ENCODE measurements at regions not wholly inside any gene's neighbourhood (a gene's known extent, or its start where the extent isn't known, plus 50 kb on each side); places are given as distances from the start of the nearest gene placed in this dataset.
"Not testable (repeated sequence)": the region's sequence is repeated elsewhere in the genome, so short reads cannot be mapped to it uniquely, and the experiment has no call there.

DNA sequence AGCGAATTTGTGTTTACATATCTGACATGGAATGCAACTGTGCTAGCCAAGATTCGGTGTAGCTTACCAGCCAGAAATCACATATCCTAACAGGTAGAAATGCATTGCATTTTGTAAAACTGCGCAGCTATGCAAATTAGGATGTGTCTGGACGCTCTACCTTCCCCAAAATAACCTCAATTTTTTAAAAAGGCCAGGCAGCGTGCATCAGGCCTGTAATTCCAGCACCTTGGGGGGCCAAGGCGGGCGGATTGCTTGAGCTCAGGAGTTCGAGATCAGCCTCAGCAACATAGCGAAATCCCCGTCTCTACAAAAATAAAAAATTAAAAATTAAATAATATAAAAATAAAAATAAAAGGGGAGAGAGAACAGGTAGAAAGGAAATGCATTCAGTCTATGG lies 305.0 kb downstream of the TYW1 start:
- no peaks in the 10 kb centered on the region for H3K9me3 ChIP-seq (ENCODE audit: control insufficient read depth in 2 of 2, insufficient read depth in 1 of 2, low read depth in 1 of 2, low read length in 1 of 2)
- WGBS, 3 donors = 36 to 43% (median 37%) methylated on average over 10 of the region's 10 CpGs
- FAIRE-seq (no peak), DNase-seq (peak in 1 of 2 donors; percentile 5)
- H3K4me3 ChIP-seq (ENCODE audit: low read depth in 1 of 3, low read length in 3 of 3) = peak overlapping the region; percentile 51 to 76 (median 73)
- peak overlapping the region; percentile 87 to 95 (median 91) for H3K27ac ChIP-seq (ENCODE audit: low read depth in 1 of 3, low read length in 2 of 3)
- peaks cover 0 to 13% (median 0%) of the 10 kb centered on the region in 3 donors for H3K36me3 ChIP-seq (ENCODE audit: control insufficient read depth in 3 of 3, insufficient read depth in 2 of 3, low read depth in 1 of 3, low read length in 3 of 3)
- no peaks in the 10 kb centered on the region for H3K27me3 ChIP-seq (ENCODE audit: control insufficient read depth in 3 of 3, insufficient read depth in 3 of 3, low read length in 3 of 3)
- peaks cover 0 to 6% (median 2%) of the 10 kb centered on the region in 3 donors for H3K4me1 ChIP-seq (ENCODE audit: control insufficient read depth in 3 of 3, insufficient read depth in 2 of 3, low read depth in 1 of 3, low read length in 2 of 3)

DNA sequence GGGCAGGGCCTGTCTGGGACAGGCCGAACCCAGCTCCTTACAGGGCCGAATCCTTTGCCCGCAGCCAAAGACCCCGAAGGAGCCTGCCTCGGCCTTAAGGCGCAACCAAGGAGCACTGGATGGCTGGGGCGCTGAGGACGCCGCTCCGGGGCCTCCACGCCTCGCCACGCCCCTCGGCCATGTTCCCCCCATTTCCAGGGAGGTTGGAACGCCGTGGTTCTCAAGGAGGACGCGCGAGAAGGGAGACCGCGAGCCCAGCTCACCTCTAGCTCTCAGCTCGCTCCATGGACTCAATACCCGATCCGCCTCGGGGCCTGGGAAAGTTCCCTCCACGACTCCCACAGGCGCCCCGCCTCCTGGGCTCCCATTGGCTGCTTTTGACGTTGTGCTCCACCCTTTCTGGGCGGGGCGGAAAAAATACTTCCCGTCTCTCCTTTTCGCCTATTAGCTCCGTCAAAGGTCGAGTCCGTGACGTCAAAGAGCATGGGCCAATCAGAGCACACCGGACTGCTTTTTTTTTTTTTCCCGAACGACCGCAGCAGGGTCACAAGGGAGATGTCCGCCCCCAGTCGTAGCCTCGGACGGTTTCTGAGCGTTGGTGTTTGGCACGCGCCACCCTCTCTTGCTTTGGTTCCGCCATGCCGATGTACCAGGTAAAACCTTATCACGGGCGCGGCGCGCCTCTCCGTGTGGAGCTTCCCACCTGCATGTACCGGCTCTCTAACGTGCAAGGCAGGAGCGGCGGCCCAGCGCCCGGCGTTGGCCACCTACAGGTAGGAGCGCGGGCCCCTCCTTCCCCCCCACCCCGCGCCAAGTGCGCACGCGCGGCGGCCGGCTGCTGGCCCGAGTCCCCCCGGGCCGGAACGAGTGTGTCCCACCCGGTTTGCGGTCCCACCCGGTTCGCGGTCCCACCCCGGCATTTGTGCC lies 305.7 kb downstream of the TYW1 start:
- H3K27ac ChIP-seq (ENCODE audit: low read depth in 1 of 3, low read length in 2 of 3) = peak overlapping the region; percentile 92 to 95 (median 95)
- 0 to 1% (median 0%) methylated on average over 67 to 83 of the region's 83 CpGs for whole genome bisulfite sequencing, 3 donors
- H3K4me1 ChIP-seq (ENCODE audit: control insufficient read depth in 3 of 3, insufficient read depth in 2 of 3, low read depth in 1 of 3, low read length in 2 of 3) = peaks cover 0 to 6% (median 2%) of the 10 kb centered on the region in 3 donors
- FAIRE-seq = no peak
- DNase-seq = peak; percentile 100
- no peaks in the 10 kb centered on the region for H3K9me3 ChIP-seq (ENCODE audit: control insufficient read depth in 2 of 2, insufficient read depth in 1 of 2, low read depth in 1 of 2, low read length in 1 of 2)
- peak overlapping the region; percentile 51 to 84 (median 76) for H3K4me3 ChIP-seq (ENCODE audit: low read depth in 1 of 3, low read length in 3 of 3)
- H3K36me3 ChIP-seq (ENCODE audit: control insufficient read depth in 3 of 3, insufficient read depth in 2 of 3, low read depth in 1 of 3, low read length in 3 of 3) = peaks cover 0 to 18% (median 0%) of the 10 kb centered on the region in 3 donors
- no peaks in the 10 kb centered on the region for H3K27me3 ChIP-seq (ENCODE audit: control insufficient read depth in 3 of 3, insufficient read depth in 3 of 3, low read length in 3 of 3)

GRCh38 chr7:67304846-67305245 lies 308.2 kb downstream of the TYW1 start:
- not testable (repeated sequence) for H3K27me3 ChIP-seq (ENCODE audit: control insufficient read depth in 3 of 3, insufficient read depth in 3 of 3, low read length in 3 of 3); DNase-seq; H3K27ac ChIP-seq (ENCODE audit: low read depth in 1 of 3, low read length in 2 of 3); H3K4me3 ChIP-seq (ENCODE audit: low read depth in 1 of 3, low read length in 3 of 3); H3K9me3 ChIP-seq (ENCODE audit: control insufficient read depth in 2 of 2, insufficient read depth in 1 of 2, low read depth in 1 of 2, low read length in 1 of 2); FAIRE-seq; H3K4me1 ChIP-seq (ENCODE audit: control insufficient read depth in 3 of 3, insufficient read depth in 2 of 3, low read depth in 1 of 3, low read length in 2 of 3)
- peaks cover 7 to 34% (median 18%) of the 10 kb centered on the region in 3 donors for H3K36me3 ChIP-seq (ENCODE audit: control insufficient read depth in 3 of 3, insufficient read depth in 2 of 3, low read depth in 1 of 3, low read length in 3 of 3)
- WGBS, 3 donors = 88 to 95% (median 91%) methylated on average over 3 of the region's 3 CpGs

- Histone ChIP-seq H3K4me1 (ENCODE audit: control insufficient read depth in 3 of 3, insufficient read depth in 2 of 3, low read depth in 1 of 3, low read length in 2 of 3) (peaks cover 0 to 5% (median 2%) of the 10 kb centered on the region in 3 donors), H3K27ac (ENCODE audit: low read depth in 1 of 3, low read length in 2 of 3) (no peak overlapping the region), H3K4me3 (ENCODE audit: low read depth in 1 of 3, low read length in 3 of 3) (peak overlapping the region in 1 of 3 donors; percentile 2), H3K36me3 (ENCODE audit: control insufficient read depth in 3 of 3, insufficient read depth in 2 of 3, low read depth in 1 of 3, low read length in 3 of 3) (peaks cover 15 to 34% (median 22%) of the 10 kb centered on the region in 3 donors), H3K27me3 (ENCODE audit: control insufficient read depth in 3 of 3, insufficient read depth in 3 of 3, low read length in 3 of 3) (no peaks in the 10 kb centered on the region), H3K9me3 (ENCODE audit: control insufficient read depth in 2 of 2, insufficient read depth in 1 of 2, low read depth in 1 of 2, low read length in 1 of 2) (no peaks in the 10 kb centered on the region)
- no peak for FAIRE-seq
- 88 to 98% (median 98%) methylated on average over 3 of the region's 3 CpGs for WGBS, 3 donors
- DNase-seq = no peak
Measured at GRCh38 chr7:67306331-67306730, 309.7 kb downstream of the TYW1 start.

GRCh38 chr7:67309764-67310549 lies 313.3 kb downstream of the TYW1 start:
- Histone ChIP-seq H3K9me3 (ENCODE audit: control insufficient read depth in 2 of 2, insufficient read depth in 1 of 2, low read depth in 1 of 2, low read length in 1 of 2) (no peaks in the 10 kb centered on the region), H3K36me3 (ENCODE audit: control insufficient read depth in 3 of 3, insufficient read depth in 2 of 3, low read depth in 1 of 3, low read length in 3 of 3) (peaks cover 25 to 38% (median 31%) of the 10 kb centered on the region in 3 donors), H3K27ac (ENCODE audit: low read depth in 1 of 3, low read length in 2 of 3) (no peak overlapping the region), H3K4me3 (ENCODE audit: low read depth in 1 of 3, low read length in 3 of 3) (no peak overlapping the region), H3K4me1 (ENCODE audit: control insufficient read depth in 3 of 3, insufficient read depth in 2 of 3, low read depth in 1 of 3, low read length in 2 of 3) (no peaks in the 10 kb centered on the region), H3K27me3 (ENCODE audit: control insufficient read depth in 3 of 3, insufficient read depth in 3 of 3, low read length in 3 of 3) (no peaks in the 10 kb centered on the region)
- WGBS, 3 donors = 92 to 97% (median 95%) methylated on average over 4 of the region's 4 CpGs
- DNase-seq = no peak
- FAIRE-seq = no peak

DNA sequence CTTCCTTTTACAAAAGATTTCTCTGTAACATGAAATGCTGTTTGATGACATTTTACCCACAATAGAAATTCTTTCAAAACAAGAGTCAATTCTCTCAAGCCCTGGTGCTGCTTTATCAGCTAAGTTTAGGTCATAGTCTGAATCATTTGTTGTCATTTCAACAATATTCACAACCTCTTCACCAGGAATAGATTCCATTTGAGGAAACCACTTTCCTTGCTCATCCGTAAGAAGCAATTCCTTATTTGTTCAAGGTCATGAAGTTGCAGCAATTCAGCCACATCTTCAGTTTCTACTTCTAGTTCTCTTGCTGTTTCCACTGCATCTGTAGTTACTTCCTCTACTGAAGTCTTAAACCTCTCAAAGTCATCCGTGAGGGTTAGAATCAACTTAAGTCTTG lies 315.3 kb downstream of the TYW1 start:
- Histone ChIP-seq H3K4me1 (ENCODE audit: control insufficient read depth in 3 of 3, insufficient read depth in 2 of 3, low read depth in 1 of 3, low read length in 2 of 3) (no peaks in the 10 kb centered on the region), H3K27ac (ENCODE audit: low read depth in 1 of 3, low read length in 2 of 3) (no peak overlapping the region), H3K4me3 (ENCODE audit: low read depth in 1 of 3, low read length in 3 of 3) (no peak overlapping the region), H3K27me3 (ENCODE audit: control insufficient read depth in 3 of 3, insufficient read depth in 3 of 3, low read length in 3 of 3) (no peaks in the 10 kb centered on the region), H3K9me3 (ENCODE audit: control insufficient read depth in 2 of 2, insufficient read depth in 1 of 2, low read depth in 1 of 2, low read length in 1 of 2) (no peaks in the 10 kb centered on the region), H3K36me3 (ENCODE audit: control insufficient read depth in 3 of 3, insufficient read depth in 2 of 3, low read depth in 1 of 3, low read length in 3 of 3) (peaks cover 28 to 42% (median 31%) of the 10 kb centered on the region in 3 donors)
- no peak for DNase-seq
- no peak for FAIRE-seq
- 90 to 97% (median 96%) methylated on average over 2 of the region's 2 CpGs for WGBS, 3 donors

- 95 to 98% (median 95%) methylated on average over 2 of the region's 2 CpGs for WGBS, 3 donors
- Histone ChIP-seq H3K27ac (ENCODE audit: low read depth in 1 of 3, low read length in 2 of 3) (no peak overlapping the region), H3K36me3 (ENCODE audit: control insufficient read depth in 3 of 3, insufficient read depth in 2 of 3, low read depth in 1 of 3, low read length in 3 of 3) (peaks cover 26 to 44% (median 27%) of the 10 kb centered on the region in 3 donors), H3K9me3 (ENCODE audit: control insufficient read depth in 2 of 2, insufficient read depth in 1 of 2, low read depth in 1 of 2, low read length in 1 of 2) (no peaks in the 10 kb centered on the region), H3K4me1 (ENCODE audit: control insufficient read depth in 3 of 3, insufficient read depth in 2 of 3, low read depth in 1 of 3, low read length in 2 of 3) (no peaks in the 10 kb centered on the region), H3K4me3 (ENCODE audit: low read depth in 1 of 3, low read length in 3 of 3) (no peak overlapping the region), H3K27me3 (ENCODE audit: control insufficient read depth in 3 of 3, insufficient read depth in 3 of 3, low read length in 3 of 3) (no peaks in the 10 kb centered on the region)
- DNase-seq = no peak
- FAIRE-seq = no peak
Measured at GRCh38 chr7:67313213-67313612, 316.6 kb downstream of the TYW1 start.

DNA sequence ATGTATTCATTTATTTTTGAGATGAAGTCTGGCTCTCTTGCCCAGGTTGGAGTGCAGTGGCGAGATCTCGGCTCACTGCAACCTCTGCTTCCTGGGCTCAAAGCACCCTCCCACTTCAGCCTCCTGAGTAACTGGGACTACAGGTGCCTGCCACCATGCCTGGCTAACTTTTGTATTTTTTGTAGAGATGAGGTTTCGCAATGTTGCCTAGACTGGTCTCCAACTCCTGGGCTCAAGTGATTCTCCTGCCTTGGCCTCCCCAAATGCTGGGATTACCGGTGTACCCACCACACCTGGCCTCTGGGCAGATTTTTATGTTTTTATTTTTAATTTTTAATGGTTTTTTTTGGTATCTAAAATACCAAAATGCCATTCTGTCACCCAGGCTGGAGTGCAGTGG lies 320.3 kb downstream of the TYW1 start:
- H3K4me1 ChIP-seq (ENCODE audit: control insufficient read depth in 3 of 3, insufficient read depth in 2 of 3, low read depth in 1 of 3, low read length in 2 of 3); H3K27ac ChIP-seq (ENCODE audit: low read depth in 1 of 3, low read length in 2 of 3); DNase-seq; H3K9me3 ChIP-seq (ENCODE audit: control insufficient read depth in 2 of 2, insufficient read depth in 1 of 2, low read depth in 1 of 2, low read length in 1 of 2); FAIRE-seq; H3K27me3 ChIP-seq (ENCODE audit: control insufficient read depth in 3 of 3, insufficient read depth in 3 of 3, low read length in 3 of 3); H3K4me3 ChIP-seq (ENCODE audit: low read depth in 1 of 3, low read length in 3 of 3): not testable (repeated sequence)
- H3K36me3 ChIP-seq (ENCODE audit: control insufficient read depth in 3 of 3, insufficient read depth in 2 of 3, low read depth in 1 of 3, low read length in 3 of 3) = peaks cover 11 to 39% (median 13%) of the 10 kb centered on the region in 3 donors
- 97% methylated on average over 4 of the region's 4 CpGs for WGBS, 3 donors

Measured in small intestine (tissue), 7 donors.